ENCODE measurements at regions not wholly inside any gene's neighbourhood (a gene's known extent, or its start where the extent isn't known, plus 50 kb on each side); places are given as distances from the start of the nearest gene placed in this dataset.

- CTCF ChIA-PET: no interaction called here
- no TSS peak for BruUV-seq (replicated peaks)
- intact Hi-C loops (cut with micrococcal nuclease): no loop called here
- no peaks in the 10 kb centered on the region for H3K79me2 ChIP-seq (ENCODE audit: control insufficient read depth, insufficient read depth, low read length)
- H4K20me1 ChIP-seq (replicated peaks; ENCODE audit: control insufficient read depth, extremely low read depth, insufficient read depth, low read length): no peaks in the 10 kb centered on the region
- H3K4me1 ChIP-seq (ENCODE audit: control insufficient read depth, extremely low read depth, insufficient read depth, low read length): no peaks in the 10 kb centered on the region
- no peaks in the 10 kb centered on the region for H3K9me1 ChIP-seq (replicated peaks; ENCODE audit: control insufficient read depth, extremely low read depth, insufficient read depth, low read length)
- no peak overlapping the region for H2AFZ ChIP-seq (ENCODE audit: low read depth, low read length)
- no peak overlapping the region for H3K9ac ChIP-seq (replicated peaks; ENCODE audit: extremely low read depth, insufficient read depth, low read length)
- TF ChIP-seq JUN (IDR thresholded peaks at IDR 0.05; ENCODE audit: borderline replicate concordance, insufficient read depth, insufficient read length, low read depth): no peak
- TF ChIP-seq MAX (IDR thresholded peaks at IDR 0.05; ENCODE audit: insufficient read depth, insufficient read length): no peak
- TF ChIP-seq POLR2AphosphoS5 (IDR thresholded peaks at IDR 0.05; ENCODE audit: insufficient read depth, low read depth, low read length): no peak
- TF ChIP-seq EZH2 (IDR thresholded peaks at IDR 0.05; ENCODE audit: borderline replicate concordance, low read depth, low read length, severe bottlenecking): no peak
- TF ChIP-seq POLR2A (IDR thresholded peaks at IDR 0.05; ENCODE audit: low read depth, low read length): no peak
- no peak for TF ChIP-seq MYC (IDR thresholded peaks at IDR 0.05; ENCODE audit: low read depth, low read length)
- TF ChIP-seq FOS (IDR thresholded peaks at IDR 0.05; ENCODE audit: borderline replicate concordance, insufficient read depth, low read length): no peak
- no peak for TF ChIP-seq CTCF (IDR thresholded peaks at IDR 0.05; ENCODE audit: extremely low read depth in 1 of 2, insufficient read depth in 1 of 2, low read depth in 1 of 2, low read length in 2 of 2)
- no peaks in the 10 kb centered on the region for H3K27me3 ChIP-seq (ENCODE audit: control insufficient read depth in 2 of 2, insufficient read depth in 2 of 2, low read length in 2 of 2)
- DNase-seq (ENCODE audit: low read depth, low spot score) (no peak), FAIRE-seq (no peak)
- H3K36me3 ChIP-seq (ENCODE audit: control insufficient read depth in 2 of 2, extremely low read depth in 1 of 2, insufficient read depth in 2 of 2, low read length in 2 of 2): no peaks in the 10 kb centered on the region
- no peak overlapping the region for H3K4me3 ChIP-seq (replicated peaks in 1 of 3; ENCODE audit: insufficient read depth in 1 of 3, low read depth in 1 of 3, low read length in 3 of 3)
- POLR2A ChIA-PET: no interaction called here
- no peak overlapping the region for H3K27ac ChIP-seq (ENCODE audit: insufficient read depth, low read depth, low read length)
- H3K9me3 ChIP-seq (replicated peaks; ENCODE audit: control insufficient read depth, insufficient read depth, low read length): peaks cover 1% of the 10 kb centered on the region
- no peak overlapping the region for H3K4me2 ChIP-seq (ENCODE audit: insufficient read depth, low read length)
- dilution Hi-C loops (cut with MboI; ENCODE audit: extremely low pct_ligation_motif_present, low sequenced_read_pairs): no loop called here
Observed at GRCh38 chr5:110359221-110359620, 367.2 kb downstream of the TMEM232 start.

All from endothelial cell of umbilical vein (primary cell).